ENCODE measurements at regions not wholly inside any gene's neighbourhood (a gene's known extent, or its start where the extent isn't known, plus 50 kb on each side); places are given as distances from the start of the nearest gene placed in this dataset.

DNA sequence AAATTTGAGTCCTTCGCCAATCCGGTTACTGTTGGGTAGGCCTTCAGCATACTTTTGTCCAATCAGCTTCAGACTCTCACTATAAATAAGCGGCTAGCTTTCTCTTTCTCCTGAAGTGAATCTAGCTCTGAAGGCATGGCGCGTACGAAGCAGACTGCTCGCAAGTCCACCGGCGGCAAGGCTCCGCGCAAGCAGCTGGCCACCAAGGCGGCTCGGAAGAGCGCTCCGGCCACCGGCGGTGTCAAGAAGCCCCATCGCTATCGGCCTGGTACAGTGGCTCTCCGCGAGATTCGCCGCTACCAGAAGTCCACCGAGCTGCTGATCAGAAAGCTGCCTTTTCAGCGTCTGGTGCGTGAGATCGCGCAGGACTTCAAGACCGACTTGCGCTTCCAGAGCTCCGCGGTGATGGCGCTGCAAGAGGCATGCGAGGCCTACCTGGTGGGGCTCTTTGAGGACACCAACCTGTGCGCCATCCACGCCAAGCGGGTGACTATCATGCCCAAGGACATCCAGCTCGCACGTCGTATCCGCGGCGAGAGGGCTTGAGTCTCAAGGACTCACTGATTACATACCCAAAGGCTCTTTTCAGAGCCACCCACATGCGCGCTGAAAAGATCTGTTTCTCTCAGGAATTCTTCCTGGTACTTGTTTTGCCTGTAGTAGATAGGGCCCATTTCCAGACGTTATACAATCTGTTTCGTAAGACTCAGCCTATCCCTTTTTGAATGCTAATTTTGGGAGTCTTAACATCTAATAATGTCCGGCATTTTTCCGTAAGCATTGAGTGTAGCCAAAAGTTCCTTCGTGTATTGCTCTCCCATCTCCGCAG lies 102.0 kb downstream of the OR2B2 start (continued):
- TF ChIP-seq, protein P1, sequence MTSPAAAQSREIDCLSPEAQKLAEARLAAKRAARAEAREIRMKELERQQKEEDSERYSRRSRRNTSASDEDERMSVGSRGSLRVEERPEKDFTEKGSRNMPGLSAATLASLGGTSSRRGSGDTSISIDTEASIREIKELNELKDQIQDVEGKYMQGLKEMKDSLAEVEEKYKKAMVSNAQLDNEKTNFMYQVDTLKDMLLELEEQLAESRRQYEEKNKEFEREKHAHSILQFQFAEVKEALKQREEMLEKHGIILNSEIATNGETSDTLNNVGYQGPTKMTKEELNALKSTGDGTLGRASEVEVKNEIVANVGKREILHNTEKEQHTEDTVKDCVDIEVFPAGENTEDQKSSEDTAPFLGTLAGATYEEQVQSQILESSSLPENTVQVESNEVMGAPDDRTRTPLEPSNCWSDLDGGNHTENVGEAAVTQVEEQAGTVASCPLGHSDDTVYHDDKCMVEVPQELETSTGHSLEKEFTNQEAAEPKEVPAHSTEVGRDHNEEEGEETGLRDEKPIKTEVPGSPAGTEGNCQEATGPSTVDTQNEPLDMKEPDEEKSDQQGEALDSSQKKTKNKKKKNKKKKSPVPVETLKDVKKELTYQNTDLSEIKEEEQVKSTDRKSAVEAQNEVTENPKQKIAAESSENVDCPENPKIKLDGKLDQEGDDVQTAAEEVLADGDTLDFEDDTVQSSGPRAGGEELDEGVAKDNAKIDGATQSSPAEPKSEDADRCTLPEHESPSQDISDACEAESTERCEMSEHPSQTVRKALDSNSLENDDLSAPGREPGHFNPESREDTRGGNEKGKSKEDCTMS (CRISPR knock-in tag; conservative IDR thresholded peaks at IDR 0.05), result 0 out of 2 replicates have a peak, but pooled peaks have one; percentile 53
- peak; percentile 98 for TF ChIP-seq ZNF138 (CRISPR knock-in tag; IDR thresholded peaks at IDR 0.05; ENCODE audit: low read depth)
- TF ChIP-seq CHCHD3 (CRISPR knock-in tag; IDR thresholded peaks at IDR 0.05), result peak; percentile 90; the same call in 1 of the 2 replicates
- TF ChIP-seq, protein P2, sequence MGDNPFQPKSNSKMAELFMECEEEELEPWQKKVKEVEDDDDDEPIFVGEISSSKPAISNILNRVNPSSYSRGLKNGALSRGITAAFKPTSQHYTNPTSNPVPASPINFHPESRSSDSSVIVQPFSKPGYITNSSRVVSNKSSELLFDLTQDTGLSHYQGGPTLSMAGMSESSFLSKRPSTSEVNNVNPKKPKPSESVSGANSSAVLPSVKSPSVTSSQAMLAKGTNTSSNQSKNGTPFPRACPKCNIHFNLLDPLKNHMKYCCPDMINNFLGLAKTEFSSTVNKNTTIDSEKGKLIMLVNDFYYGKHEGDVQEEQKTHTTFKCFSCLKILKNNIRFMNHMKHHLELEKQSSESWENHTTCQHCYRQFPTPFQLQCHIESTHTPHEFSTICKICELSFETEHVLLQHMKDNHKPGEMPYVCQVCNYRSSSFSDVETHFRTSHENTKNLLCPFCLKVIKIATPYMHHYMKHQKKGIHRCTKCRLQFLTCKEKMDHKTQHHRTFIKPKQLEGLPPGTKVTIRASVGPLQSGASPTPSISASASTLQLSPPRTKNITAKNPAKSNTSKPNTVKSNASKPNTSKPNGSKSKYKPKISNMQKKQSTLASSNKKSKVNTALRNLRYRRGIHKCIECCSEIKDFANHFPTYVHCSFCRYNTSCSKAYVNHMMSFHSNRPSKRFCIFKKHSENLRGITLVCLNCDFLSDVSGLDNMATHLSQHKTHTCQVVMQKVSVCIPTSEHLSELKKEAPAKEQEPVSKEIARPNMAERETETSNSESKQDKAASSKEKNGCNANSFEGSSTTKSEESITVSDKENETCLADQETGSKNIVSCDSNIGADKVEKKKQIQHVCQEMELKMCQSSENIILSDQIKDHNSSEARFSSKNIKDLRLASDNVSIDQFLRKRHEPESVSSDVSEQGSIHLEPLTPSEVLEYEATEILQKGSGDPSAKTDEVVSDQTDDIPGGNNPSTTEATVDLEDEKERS (CRISPR knock-in tag; IDR thresholded peaks at IDR 0.05), result no peak; the same call in 1 of the 2 replicates
- TF ChIP-seq, protein P3, sequence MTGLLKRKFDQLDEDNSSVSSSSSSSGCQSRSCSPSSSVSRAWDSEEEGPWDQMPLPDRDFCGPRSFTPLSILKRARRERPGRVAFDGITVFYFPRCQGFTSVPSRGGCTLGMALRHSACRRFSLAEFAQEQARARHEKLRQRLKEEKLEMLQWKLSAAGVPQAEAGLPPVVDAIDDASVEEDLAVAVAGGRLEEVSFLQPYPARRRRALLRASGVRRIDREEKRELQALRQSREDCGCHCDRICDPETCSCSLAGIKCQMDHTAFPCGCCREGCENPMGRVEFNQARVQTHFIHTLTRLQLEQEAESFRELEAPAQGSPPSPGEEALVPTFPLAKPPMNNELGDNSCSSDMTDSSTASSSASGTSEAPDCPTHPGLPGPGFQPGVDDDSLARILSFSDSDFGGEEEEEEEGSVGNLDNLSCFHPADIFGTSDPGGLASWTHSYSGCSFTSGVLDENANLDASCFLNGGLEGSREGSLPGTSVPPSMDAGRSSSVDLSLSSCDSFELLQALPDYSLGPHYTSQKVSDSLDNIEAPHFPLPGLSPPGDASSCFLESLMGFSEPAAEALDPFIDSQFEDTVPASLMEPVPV (CRISPR knock-in tag; IDR thresholded peaks at IDR 0.05), result peak; percentile 82
- peak; percentile 76; the same call in 1 of the 2 replicates for TF ChIP-seq ZNF12 (CRISPR knock-in tag; IDR thresholded peaks at IDR 0.05)
- TF ChIP-seq, protein P4, sequence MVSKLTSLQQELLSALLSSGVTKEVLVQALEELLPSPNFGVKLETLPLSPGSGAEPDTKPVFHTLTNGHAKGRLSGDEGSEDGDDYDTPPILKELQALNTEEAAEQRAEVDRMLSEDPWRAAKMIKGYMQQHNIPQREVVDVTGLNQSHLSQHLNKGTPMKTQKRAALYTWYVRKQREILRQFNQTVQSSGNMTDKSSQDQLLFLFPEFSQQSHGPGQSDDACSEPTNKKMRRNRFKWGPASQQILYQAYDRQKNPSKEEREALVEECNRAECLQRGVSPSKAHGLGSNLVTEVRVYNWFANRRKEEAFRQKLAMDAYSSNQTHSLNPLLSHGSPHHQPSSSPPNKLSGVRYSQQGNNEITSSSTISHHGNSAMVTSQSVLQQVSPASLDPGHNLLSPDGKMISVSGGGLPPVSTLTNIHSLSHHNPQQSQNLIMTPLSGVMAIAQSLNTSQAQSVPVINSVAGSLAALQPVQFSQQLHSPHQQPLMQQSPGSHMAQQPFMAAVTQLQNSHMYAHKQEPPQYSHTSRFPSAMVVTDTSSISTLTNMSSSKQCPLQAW (CRISPR knock-in tag; IDR thresholded peaks at IDR 0.05), result peak; percentile 71
- no peak for TF ChIP-seq ZNF24 (IDR thresholded peaks at IDR 0.05)
- peak; percentile 77; the same call in 1 of the 2 replicates for TF ChIP-seq NFE2L1 (CRISPR knock-in tag; IDR thresholded peaks at IDR 0.05; ENCODE audit: borderline replicate concordance)
- TF ChIP-seq, protein P5, sequence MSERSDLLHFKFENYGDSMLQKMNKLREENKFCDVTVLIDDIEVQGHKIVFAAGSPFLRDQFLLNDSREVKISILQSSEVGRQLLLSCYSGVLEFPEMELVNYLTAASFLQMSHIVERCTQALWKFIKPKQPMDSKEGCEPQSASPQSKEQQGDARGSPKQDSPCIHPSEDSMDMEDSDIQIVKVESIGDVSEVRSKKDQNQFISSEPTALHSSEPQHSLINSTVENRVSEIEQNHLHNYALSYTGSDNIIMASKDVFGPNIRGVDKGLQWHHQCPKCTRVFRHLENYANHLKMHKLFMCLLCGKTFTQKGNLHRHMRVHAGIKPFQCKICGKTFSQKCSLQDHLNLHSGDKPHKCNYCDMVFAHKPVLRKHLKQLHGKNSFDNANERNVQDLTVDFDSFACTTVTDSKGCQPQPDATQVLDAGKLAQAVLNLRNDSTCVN (CRISPR knock-in tag; IDR thresholded peaks at IDR 0.05; ENCODE audit: borderline replicate concordance), result peak; percentile 81; the same call in 1 of the 2 replicates
- peak; percentile 97 for TF ChIP-seq ZFX (CRISPR knock-in tag; IDR thresholded peaks at IDR 0.05; ENCODE audit: low read depth)
- TF ChIP-seq, protein P6, sequence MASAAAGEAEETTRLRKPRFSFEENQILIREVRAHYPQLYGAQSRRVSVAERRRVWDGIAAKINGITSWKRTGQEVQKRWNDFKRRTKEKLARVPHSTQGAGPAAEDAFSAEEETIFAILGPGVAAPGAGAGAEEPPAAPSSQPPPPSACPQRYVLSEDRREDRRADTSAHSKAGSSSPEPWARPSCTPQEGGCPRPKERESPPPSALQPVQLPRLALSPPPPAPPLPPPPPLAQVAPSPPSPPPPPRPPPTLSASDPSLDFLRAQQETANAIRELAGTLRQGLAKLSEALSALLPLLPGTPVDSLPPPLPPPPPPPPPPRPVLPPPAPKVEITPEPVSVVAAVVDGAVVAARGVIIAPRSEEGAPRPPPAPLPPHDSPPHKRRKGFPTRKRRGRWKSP (CRISPR knock-in tag; IDR thresholded peaks at IDR 0.05), result peak; percentile 98
- peak; percentile 95 for TF ChIP-seq RFXAP (CRISPR knock-in tag; IDR thresholded peaks at IDR 0.05; ENCODE audit: borderline replicate concordance)

Measured in HepG2 (cell line).